ENCODE measurements at regions not wholly inside any gene's neighbourhood (a gene's known extent, or its start where the extent isn't known, plus 50 kb on each side); places are given as distances from the start of the nearest gene placed in this dataset.

DNA sequence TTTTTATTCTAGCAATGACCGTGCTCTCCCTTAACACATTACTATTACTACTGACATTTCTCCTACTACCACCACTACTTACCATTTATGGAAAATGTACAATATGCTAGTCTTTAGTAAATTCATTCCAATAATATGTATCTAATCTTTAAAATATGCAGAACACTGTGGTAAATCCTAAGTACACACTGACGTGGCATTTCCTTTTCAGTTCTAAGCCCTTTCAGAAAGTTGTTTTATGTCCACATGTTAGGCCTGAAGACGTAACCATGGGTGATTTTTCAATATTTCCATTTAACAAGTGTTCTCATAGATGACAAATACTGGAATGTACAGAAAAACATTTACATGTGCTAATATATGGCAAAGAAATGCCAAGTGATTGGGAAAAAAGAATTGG is 268.6 kb upstream of the SLIT2 start:
- no peak overlapping the region for H3K27ac Mint-ChIP-seq (ENCODE audit: unreplicated experiment)
- no peaks in the 10 kb centered on the region for H3K36me3 Mint-ChIP-seq (ENCODE audit: unreplicated experiment)
- no peaks in the 10 kb centered on the region for H3K27me3 Mint-ChIP-seq (ENCODE audit: unreplicated experiment)
- H3K4me1 Mint-ChIP-seq (ENCODE audit: low read depth, unreplicated experiment), result no peaks in the 10 kb centered on the region
- no peak overlapping the region for H3K4me3 Mint-ChIP-seq (ENCODE audit: unreplicated experiment)
- DNase-seq, result no peak
- TF ChIP-seq CTCF (IDR thresholded peaks at IDR 0.05; ENCODE audit: partially characterized antibody, unreplicated experiment), result no peak
- H3K9me3 Mint-ChIP-seq (ENCODE audit: unreplicated experiment), result peaks cover 2% of the 10 kb centered on the region

GRCh38 chr4:19982556-19982955 is 269.1 kb upstream of the SLIT2 start:
- no peak overlapping the region for H3K4me3 Mint-ChIP-seq (ENCODE audit: unreplicated experiment)
- H3K27ac Mint-ChIP-seq (ENCODE audit: unreplicated experiment), result no peak overlapping the region
- no peaks in the 10 kb centered on the region for H3K4me1 Mint-ChIP-seq (ENCODE audit: low read depth, unreplicated experiment)

DNA sequence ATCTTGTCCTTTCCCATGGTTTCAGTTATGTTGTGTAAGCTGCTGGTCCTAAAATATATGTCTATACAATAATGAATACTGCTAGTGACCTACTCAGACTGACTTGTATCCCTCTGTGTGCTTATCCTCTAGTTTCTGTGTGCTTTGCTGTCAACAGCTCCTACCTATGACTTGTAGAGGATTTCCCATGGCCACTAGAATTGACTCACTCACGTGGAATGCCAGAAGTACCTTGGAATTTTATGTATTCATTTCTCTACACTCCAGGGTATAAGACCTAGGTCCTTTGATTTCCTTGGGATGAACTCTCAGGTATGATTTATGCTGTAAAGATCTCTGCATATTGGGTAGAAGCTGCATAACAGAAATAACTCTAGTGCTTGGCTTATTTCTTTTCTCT is 279.9 kb upstream of the SLIT2 start:
- Mint-ChIP-seq H3K36me3 (ENCODE audit: unreplicated experiment) (peaks cover 9% of the 10 kb centered on the region), H3K4me3 (ENCODE audit: unreplicated experiment) (no peak overlapping the region), H3K27ac (ENCODE audit: unreplicated experiment) (no peak overlapping the region), H3K4me1 (ENCODE audit: low read depth, unreplicated experiment) (no peaks in the 10 kb centered on the region), H3K9me3 (ENCODE audit: unreplicated experiment) (no peaks in the 10 kb centered on the region), H3K27me3 (ENCODE audit: unreplicated experiment) (no peaks in the 10 kb centered on the region)
- TF ChIP-seq CTCF (IDR thresholded peaks at IDR 0.05; ENCODE audit: partially characterized antibody, unreplicated experiment), result no peak
- DNase-seq, result no peak

More at GRCh38 chr4:19982556-19982955, 269.1 kb upstream of the SLIT2 start:
- no peaks in the 10 kb centered on the region for H3K36me3 Mint-ChIP-seq (ENCODE audit: unreplicated experiment)
- no peak for TF ChIP-seq CTCF (IDR thresholded peaks at IDR 0.05; ENCODE audit: partially characterized antibody, unreplicated experiment)
- H3K9me3 Mint-ChIP-seq (ENCODE audit: unreplicated experiment), result peaks cover 2% of the 10 kb centered on the region
- H3K27me3 Mint-ChIP-seq (ENCODE audit: unreplicated experiment), result no peaks in the 10 kb centered on the region
- no peak for DNase-seq

GRCh38 chr4:19969492-19969891 is 282.2 kb upstream of the SLIT2 start:
- no peaks in the 10 kb centered on the region for H3K4me1 Mint-ChIP-seq (ENCODE audit: low read depth, unreplicated experiment)
- H3K36me3 Mint-ChIP-seq (ENCODE audit: unreplicated experiment), result no peaks in the 10 kb centered on the region
- no peak for DNase-seq
- H3K4me3 Mint-ChIP-seq (ENCODE audit: unreplicated experiment), result no peak overlapping the region
- TF ChIP-seq CTCF (IDR thresholded peaks at IDR 0.05; ENCODE audit: partially characterized antibody, unreplicated experiment), result no peak
- no peak overlapping the region for H3K27ac Mint-ChIP-seq (ENCODE audit: unreplicated experiment)
- H3K9me3 Mint-ChIP-seq (ENCODE audit: unreplicated experiment), result peaks cover 3% of the 10 kb centered on the region
- H3K27me3 Mint-ChIP-seq (ENCODE audit: unreplicated experiment), result no peaks in the 10 kb centered on the region

- Mint-ChIP-seq H3K27me3 (ENCODE audit: unreplicated experiment) (no peaks in the 10 kb centered on the region), H3K4me1 (ENCODE audit: low read depth, unreplicated experiment) (no peaks in the 10 kb centered on the region), H3K27ac (ENCODE audit: unreplicated experiment) (no peak overlapping the region), H3K9me3 (ENCODE audit: unreplicated experiment) (peaks cover 3% of the 10 kb centered on the region), H3K4me3 (ENCODE audit: unreplicated experiment) (no peak overlapping the region), H3K36me3 (ENCODE audit: unreplicated experiment) (no peaks in the 10 kb centered on the region)
- DNase-seq, result no peak
- no peak for TF ChIP-seq CTCF (IDR thresholded peaks at IDR 0.05; ENCODE audit: partially characterized antibody, unreplicated experiment)
These were observed 290.6 kb upstream of the SLIT2 start for GRCh38 chr4:19961091-19961490.

Data from glutamatergic neuron (in vitro differentiated cells).